HG02763 (cell line): ENCODE measurements at regions not wholly inside any gene's neighbourhood (a gene's known extent, or its start where the extent isn't known, plus 50 kb on each side); places are given as distances from the start of the nearest gene placed in this dataset.

Source experiments
- ATAC-seq: cut with Tn5 transposase; IDR thresholded peaks from one replicate; pipeline ENCODE4 v1.9.1; 2021; ENCODE audit warnings: mild to moderate bottlenecking, moderate library complexity; ENCODE audit not compliant: unreplicated experiment

DNA sequence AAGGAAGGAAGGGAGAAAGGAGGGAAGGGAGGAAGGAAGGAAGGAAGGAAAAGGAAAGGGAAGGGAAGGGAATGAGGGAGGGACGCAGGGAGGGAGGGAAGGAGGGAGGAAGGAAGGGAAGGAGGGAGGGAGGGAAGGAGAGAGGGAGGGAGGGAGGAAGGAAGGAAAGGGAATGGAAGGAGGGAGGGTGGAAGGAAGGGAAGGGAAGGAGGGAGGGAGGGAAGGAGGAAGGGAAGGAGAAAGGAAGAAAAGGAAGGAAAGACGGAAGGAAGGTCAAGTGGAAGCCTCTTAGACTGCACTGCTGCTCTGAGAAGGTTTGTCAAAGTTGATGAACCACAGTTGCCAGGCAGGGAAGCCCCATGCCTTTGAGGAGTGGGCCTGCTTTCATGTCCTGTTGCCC is 324.3 kb upstream of the ZFP64 start:
- no peak for ATAC-seq

DNA sequence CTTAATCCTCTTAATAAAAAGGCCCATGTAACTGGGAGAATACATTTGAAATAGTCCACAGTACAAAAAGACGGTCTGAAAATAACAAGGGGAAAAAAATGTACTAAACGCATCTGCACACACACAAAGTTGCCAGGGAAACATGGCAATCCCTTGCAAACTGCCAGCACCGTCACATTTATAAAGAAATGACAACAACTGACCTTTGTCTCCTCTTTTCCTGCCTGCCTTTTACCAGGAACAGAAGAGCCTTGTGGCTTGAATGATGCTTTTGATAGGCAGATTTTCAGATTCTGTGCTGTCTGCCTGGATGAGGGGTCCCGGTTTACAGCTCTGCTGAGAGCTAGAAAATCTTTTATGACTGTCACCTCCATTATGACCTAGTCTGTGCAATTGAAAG is 308.6 kb upstream of the ZFP64 start:
- no peak for ATAC-seq

DNA sequence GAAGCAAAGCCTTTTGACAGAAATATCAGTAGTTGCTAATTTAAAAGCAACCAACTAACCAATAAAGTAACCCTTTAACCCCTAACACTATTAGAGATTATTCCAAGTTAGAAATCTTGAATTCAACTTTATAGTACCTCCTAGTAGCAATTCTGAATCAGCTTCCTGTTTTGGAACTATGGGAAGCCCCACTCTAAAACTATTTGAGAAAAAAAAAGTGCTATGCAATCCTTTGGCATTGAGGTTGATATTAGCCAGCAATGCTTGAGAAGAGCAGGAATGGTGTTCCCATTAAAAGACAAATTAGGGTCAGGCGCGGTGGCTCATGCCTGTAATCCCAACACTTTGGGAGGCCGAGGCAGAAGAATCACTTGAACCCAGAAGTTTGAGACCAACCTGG is 306.2 kb upstream of the ZFP64 start:
- no peak for ATAC-seq

DNA sequence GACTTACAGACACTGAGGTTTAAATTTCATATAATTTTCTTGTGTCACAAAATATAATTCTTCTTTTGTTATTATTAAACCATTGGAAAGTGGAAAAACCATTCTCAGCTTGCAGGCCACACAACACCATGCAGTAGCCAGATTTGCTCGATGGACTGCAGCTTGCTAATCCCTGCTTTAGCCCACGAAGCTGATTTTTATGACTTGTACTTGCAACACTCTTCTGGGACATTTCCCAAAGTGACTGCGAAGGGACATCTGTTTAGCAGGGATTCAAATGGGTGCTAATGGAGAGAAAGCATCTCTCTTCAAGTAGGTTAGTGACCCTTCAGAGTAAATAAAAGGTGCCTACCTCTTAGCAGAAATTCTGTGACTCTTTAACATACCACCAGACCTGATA is 304.6 kb upstream of the ZFP64 start:
- no peak for ATAC-seq

DNA sequence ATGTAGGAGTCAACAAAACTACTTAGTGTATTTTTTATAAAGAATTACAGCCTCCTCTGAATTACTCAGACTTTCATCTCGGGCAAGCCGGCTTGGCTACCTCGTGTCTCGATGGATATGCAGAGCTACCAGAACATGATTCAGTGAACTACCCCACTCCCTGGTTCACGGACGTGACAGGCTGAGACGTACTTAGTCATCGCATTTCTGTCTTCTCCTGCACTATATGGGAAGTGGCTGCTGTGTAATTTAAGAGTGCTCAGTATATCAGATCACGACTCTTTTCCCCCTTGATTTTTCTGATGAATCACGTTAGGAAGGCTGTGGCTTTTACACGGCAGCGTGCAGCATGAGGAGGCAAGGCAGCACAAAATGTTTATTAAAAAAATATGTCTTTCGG is 302.7 kb upstream of the ZFP64 start:
- no peak for ATAC-seq

DNA sequence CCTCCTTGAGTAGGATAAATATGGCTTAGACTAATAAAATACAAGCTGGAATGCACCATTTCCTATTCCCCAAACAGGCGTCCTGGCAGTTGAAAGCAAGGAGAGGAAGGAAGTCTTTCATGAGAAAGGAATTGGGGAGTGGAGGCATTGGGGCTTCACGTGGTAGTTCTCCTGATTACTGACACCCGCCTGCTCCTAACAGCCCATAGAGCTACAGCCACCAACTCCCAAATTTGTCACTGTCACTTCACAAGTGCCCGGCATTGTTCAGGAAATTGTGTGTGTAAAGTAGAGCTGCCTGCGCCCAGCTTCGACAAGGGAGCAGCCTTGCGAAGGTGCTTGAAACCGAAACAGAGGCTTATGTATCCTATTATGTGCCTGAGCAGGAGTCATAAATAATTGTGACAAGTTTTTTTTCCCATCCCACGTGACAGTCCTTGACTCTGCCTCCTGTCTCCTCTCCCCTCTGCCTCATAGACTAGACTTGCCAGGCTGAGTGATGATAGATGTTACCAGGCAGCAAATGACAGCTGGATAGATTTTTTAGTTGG is 301.7 kb upstream of the ZFP64 start:
- ATAC-seq, result no peak

DNA sequence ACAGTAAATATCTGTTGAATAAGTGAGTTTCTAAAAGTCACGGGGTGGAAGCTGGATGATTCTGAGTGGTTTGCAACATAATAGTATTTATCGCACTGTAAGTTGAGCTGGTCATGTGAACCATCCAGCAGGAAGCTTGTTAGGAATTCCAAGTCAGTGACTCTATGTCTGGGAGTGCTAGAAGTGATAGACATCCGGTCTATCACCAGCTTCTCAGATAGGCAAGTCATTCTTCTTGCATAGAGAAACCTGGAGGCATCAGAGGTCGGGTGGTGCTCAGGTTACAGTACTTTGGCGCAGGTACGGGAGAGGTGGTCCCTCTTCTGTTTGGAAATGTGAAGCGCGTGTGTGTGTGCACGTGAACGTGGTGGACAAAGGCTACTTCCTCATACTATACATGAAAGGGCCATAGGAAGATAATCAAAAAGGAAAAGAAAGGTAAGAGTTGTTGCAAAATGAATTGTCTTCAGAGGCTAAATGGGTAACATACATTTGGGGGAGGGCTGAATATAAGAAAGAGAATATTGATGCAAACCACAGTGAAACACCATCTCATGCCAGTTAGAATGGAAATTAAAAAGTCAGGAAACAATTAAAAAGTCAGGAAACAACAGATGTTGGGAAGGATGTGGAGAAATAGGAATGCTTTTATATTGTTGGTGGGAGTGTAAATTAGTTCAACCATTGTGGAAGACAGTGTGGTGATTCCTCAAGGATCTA is 299.3 kb upstream of the ZFP64 start:
- ATAC-seq, result no peak

DNA sequence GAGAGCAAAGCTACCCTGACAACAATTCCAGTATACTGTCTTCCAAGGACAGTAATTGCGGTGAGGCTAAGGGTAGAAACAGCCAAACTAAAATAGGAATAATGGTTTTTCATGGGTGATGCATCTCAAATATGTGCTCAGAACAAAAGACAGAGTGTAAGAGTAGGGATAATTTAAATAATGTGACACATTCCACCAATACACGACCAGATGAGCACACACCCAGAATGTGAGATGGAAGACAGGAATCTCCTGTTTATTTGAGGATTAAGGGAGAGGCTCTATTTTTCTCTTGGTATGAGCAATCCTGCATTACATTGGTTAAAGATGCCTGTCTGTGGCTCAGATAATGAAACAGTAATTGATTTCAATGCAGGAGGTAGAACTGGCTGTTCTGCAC is 292.9 kb upstream of the ZFP64 start:
- no peak for ATAC-seq

DNA sequence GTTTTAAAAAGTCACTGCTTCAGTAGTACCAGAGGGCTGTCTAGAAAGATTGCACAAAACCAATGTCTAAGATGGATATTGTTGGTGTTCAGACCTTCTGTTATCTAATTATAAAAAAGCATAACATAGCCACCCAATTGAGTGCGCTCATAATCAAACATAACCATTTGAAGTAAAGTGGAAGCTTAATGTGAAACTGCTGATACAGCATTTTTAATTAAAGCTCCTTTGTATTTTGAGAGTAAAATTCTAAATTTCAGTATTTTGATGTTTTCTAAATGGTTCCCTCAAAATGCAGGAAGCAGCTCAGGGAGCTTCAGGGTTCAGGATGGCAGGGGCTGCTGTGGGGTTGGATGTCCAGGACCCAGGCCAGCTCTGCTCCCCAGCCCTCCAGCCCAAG is 291.8 kb upstream of the ZFP64 start:
- no peak for ATAC-seq

DNA sequence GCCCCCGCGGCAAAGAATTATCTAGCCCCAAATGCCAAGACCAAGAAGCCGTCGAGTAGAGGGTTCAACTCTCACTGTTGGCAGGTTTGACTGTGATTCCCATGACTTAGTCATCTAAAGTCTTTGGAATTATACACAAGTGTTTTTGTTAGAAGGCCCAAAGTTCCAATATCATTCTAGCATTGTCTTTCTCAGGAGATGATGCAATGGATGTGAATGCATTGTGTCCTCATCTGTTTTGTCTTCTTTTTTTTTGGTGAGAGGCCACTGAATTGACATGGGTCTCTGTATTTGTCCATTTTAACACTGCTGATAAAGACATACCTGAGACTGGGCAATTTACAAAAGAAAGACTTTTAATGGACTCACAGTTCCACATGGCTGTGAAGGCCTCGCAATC is 290.5 kb upstream of the ZFP64 start:
- ATAC-seq, result no peak

DNA sequence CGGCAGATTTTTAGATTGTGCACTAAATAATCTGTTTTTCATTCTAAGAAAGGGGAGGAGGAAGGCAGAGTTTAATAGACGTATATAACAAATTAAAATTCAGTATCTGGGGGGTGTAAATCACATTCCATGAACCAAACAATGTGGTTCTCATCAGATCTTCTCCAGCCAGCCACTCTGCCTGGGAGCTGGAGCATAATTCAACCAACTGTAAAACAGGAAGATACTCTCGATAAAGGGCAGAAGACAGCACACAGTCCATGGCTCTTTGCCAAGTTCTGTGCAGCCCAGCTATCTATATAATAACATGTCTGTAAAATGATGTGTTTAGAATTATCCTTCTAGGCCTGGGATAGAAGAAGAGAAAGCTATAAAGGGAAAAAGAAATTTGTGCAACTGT is 289.9 kb upstream of the ZFP64 start:
- no peak for ATAC-seq

DNA sequence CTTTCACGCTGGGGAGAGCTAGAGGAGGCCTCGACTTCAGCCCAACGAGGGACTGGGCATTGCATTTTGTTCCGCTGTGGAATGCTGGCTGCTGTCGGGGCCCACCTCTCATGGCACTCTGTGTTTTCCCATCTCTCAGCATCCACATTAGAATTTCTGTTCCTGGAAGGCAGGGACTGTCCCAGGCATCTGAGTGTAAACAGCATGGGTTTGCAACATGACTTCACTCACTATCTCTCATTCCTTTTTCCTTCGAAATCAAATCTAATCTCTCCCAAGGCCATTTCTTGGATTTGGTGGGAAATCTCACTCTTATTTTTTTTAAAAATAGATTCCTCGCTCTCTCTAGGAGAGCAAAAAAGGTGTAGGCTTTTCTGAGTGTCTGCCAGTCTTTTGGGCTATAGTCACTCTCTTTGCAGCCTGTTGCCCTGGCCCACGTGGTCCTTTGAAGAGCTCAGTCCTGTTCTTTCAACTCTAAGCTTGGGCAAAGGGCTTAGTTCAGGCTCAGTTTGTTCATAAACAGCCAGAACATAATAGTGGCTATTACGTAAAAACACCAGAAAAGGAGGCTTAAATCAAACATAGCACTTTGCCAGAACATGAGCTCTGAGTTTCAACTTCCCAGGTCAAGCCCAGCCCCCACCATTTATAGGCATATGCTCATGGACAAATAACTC is 284.6 kb upstream of the ZFP64 start:
- no peak for ATAC-seq

DNA sequence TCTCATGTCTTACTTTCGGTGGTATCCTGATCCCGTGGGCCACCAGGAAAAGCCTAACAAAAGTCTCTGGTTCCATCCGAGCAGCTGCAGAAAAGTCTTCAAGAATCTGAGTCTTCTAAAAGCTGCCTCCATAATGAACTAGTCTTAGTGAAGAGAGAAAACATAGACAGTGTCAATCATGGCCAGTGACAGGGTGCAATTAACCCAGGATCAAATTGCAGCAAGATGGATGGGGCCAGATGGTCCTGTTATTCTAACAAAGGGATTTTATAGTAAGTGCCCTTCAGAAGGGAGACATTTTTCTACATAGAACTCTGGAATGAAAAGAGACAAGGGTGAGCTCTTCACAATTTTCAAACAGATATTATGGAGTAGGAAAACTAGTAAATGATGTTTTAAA is 281.6 kb upstream of the ZFP64 start:
- no peak for ATAC-seq

DNA sequence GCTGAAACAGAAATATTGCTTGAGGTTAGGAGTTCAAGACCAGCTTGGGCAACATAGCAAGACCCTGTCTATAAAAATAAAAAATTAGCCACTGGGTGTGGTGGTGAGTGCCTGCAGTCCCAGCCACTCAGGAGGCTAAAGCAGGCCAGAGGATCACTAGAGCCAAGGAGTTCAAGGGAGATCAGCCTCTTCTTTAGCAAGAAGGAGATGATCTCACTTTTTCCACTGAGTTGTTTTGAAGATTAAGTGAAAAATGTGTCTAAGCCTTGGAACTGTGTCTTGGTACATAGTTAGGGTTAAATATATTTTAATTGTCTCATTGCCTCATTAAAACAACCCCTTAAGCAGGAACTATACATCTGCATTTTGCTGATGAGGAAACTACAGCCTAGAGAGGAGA is 279.0 kb upstream of the ZFP64 start:
- ATAC-seq, result no peak

DNA sequence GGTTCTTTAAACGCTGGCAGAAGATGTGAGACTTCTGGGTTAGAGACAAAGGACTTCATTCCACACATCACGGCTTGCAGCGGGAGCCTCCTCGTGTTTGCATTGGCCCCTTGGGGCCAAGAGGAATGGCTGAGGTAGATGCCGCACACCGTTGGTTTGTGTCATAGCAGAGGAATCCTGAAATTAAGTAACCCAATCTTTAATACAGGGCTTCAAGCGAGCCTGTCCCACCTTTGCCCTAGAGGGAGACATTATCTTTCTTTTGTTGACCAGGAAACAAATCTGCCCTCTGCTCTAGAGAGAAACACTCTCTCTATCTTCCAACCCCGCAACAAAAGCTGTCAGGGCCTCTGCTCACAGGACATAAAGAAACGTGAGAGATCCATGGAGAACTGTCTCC is 277.5 kb upstream of the ZFP64 start:
- no peak for ATAC-seq

DNA sequence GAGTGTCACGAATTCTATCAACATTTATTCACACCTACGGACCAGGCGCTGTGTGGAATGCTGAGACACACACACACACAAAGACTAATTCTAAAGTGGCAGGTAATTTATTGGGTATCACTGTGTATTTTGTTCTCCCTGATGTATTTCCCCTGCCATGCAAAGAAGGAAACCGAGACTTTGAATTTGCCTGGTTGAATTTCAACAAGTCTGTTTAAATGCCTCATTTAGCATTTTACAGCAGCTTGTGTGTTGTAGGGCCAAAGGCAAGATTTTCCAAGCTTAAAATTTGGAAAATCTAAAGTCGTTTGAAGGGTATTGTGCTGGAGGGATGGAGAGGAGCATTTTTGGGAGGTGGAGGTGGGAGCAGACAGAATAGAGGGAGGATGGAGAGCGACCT is 274.4 kb upstream of the ZFP64 start:
- no peak for ATAC-seq

DNA sequence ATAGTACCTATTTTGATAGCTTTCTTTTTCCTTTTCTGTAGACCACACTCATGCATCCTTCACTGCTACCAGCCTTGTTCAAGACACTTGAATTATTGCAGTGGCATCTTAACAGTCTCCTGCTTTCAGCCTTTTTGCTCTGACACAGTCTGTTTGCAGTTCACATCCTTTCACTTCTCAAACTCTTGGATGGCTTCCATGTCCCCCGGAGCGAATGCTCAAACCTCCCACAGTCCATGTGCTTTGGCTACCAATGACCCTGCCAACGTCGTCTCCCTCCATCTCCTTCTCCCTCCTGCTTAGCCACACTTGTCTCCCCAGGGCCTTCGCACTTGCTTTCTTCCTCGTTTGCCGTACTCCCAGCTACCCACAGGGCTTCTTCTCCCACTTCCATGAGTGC is 270.0 kb upstream of the ZFP64 start:
- no peak for ATAC-seq

DNA sequence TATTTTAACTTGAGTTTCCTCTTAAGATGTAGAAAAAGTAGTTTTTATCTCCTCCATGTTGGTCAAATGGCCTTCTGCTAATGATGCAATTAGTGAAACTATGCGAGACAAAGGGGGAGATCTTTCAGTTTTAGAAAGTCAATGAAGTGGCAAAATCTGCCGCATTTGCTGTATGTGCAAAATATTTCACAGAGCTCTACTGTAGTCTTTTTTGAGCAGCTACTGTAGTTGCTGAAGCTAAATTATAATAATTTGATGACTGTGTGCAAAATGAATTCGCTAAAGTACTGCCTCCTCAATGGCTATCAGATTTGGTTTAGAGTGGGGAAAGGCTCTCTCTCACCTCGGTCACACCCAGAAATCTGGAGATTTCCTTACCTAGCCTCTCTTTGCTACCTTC is 267.6 kb upstream of the ZFP64 start:
- ATAC-seq, result no peak

DNA sequence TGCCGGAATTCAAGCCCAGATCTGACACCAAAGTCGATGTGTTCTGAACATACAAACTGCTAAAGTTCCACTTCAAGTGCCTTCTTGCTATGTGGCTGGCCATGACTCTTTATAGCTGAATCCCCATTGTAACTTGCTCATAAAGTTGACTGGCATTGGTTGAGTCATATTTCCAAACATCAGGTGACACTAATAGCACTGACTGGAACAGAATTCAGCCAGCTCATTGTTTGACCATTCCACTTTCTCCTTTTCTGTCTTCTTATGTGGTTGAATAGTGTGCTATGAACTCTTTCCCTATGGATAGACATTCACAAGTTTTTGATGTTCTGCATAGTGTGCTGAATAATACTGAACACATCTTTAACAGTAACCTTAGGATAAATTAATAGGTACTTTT is 266.2 kb upstream of the ZFP64 start:
- no peak for ATAC-seq

DNA sequence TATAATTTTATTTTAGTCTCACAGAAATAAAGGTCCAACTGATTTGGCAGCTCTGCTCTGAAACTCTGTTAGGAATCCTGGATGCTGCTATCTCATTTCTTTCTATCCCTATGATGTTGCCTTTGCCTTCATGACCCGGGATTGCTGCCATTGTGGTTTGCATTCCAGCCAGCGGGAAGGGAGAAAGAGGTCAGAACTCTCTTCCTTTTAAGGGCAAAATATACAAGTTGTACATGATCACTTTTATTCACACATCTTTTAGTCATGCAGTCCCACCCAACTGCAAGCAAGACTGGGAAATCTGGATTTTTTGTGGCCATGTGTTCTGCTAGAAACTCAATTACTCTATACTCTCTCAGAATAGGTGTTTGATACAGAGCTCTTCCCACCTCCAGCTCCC is 263.1 kb upstream of the ZFP64 start:
- no peak for ATAC-seq

DNA sequence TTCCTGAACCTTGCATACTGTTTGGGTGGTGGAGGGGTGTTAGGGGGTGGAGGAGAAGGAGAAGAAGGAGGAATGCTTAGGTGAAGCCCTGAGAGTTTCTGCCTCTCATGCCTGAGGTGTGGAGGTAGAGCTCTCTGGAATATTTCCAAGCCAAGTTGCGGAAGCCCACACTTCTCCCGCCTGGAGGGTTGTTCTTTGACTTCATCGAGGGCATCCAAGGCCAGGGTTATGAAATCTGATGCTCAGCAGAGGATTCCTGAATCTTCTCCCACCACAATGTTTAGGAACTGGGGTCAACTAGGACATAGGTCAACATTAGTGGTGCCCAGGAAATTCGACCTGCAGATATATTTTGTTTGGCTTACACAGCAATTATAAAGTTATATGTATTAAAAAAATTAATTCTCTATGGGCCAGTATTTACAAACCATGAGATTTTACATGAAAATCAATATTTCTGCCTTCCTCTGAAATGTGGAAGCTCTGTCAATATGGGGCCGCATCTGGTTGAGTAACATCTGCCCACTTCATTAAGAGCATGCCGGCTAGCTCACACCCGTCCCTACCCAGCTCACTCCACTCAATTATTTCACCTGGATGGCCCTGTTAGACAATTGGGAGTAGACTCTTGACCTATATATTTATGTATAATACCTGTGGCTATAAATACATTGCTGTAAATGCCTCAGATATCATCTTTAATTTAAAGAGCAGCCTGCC is 257.1 kb upstream of the ZFP64 start:
- no peak for ATAC-seq

DNA sequence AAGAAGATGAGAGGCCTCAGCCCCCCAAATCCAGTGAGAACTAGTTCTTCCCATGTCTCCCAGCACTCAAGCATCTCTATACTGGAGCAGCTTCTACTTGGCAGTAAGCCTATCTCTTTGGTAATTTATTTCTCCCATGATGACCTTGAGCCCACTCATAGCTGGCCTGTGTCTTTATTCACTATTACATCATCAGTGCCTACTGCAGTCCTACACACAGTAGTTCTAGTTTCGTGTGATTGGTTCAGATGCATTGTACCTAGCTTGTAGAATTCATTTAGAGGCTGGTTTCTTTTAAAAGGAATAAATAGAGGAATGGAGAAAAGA is 255.6 kb upstream of the ZFP64 start:
- no peak for ATAC-seq
